ENCODE measurements at regions not wholly inside any gene's neighbourhood (a gene's known extent, or its start where the extent isn't known, plus 50 kb on each side); places are given as distances from the start of the nearest gene placed in this dataset.
"Not testable (repeated sequence)": the region's sequence is repeated elsewhere in the genome, so short reads cannot be mapped to it uniquely, and the experiment has no call there.

DNA sequence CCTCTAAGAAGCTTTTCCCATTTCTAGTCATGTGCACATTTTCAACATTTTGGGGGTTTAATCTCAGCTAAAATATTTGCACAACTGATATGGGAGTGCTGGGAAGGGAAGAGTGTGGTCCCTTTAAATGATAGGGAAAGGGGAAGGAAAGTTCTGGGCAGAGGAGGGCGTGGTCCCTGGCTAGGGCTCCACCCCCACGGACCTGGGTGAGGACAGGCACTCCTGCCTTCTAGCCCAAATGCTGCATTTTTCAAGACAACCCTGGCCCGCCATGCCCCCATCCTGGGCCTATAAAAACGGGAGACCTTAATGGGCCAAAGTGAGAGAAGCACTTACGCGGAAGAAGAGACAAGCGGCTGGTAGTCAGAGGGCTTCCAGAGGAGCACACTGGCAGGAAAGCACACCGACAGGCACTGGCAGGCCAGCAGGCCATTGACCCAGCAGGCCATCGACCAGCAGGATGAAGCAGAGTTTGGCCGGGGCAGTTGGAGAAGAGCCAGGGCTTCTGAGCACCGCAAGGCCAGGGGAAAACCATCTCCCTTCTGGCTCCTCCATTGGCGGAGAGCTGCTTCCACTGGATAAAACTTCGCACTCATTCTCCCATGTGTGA is 266.7 kb downstream of the SPRY2 start:
- DNase-seq (ENCODE audit: low spot score) = no peak

DNA sequence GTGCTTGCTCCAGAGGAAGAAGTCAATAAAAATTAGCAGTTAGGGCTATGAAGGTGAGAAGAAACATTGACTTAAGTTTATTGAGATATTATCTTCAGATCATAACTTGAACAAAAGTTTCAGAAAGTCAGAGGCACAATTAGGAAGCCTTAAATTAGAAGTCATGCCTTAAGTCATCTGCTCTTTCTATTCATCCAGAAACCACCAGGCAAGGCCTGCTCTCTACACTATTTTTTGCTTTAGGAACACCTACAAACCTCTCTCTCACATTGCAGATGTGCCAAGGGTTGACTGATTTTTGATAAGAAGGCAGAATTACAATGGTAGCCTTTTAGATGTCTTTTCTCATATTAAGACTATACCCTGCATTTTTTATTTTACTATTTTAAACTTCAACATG is 268.7 kb downstream of the SPRY2 start:
- DNase-seq (ENCODE audit: low spot score) = no peak

- DNase-seq (ENCODE audit: low spot score) = no peak
Observed at GRCh38 chr13:80070024-80070703, 270.8 kb downstream of the SPRY2 start.

DNA sequence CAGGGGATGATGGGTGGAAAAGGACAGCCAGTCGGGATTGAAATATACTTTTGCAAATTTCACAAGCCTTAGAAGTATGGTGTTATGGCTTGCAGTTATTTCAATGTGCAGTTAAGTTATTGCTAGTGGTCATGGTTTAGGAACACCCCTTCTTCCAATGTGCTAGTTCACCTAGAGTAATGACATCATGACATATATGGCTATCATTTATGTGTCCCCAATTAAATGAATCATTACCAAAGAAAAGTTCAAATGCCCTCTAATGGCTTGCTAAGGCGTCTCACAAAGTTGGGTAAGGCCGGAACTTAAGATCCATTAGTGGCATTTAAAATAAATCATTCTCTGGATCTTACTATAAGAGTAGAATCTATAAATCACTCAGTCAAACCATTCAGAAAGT is 271.6 kb downstream of the SPRY2 start:
- DNase-seq (ENCODE audit: low spot score) = no peak

GRCh38 chr13:80065996-80066395 is 274.9 kb downstream of the SPRY2 start:
- no peak for DNase-seq (ENCODE audit: low spot score)

GRCh38 chr13:80062416-80062815 is 278.5 kb downstream of the SPRY2 start:
- DNase-seq (ENCODE audit: low spot score) = not testable (repeated sequence)

DNA sequence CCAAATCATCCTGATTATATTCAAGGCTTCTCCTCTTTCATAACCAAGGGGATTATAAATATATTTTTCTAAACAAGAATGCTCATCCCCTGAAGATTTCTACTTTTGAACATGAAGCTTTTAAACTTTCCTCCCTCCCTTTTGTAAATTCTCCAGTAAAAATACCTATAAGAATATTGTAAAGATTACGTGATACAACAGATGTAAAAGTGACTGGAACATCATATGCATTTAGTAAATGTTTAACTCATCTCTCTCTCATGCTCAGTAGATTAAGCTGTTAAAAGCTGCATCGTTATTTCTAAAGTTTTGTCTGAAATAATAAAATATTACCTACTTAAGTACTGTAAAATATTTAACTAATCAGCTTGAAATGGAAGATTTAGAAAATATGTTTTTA is 281.1 kb downstream of the SPRY2 start:
- DNase-seq (ENCODE audit: low spot score) = no peak

DNA sequence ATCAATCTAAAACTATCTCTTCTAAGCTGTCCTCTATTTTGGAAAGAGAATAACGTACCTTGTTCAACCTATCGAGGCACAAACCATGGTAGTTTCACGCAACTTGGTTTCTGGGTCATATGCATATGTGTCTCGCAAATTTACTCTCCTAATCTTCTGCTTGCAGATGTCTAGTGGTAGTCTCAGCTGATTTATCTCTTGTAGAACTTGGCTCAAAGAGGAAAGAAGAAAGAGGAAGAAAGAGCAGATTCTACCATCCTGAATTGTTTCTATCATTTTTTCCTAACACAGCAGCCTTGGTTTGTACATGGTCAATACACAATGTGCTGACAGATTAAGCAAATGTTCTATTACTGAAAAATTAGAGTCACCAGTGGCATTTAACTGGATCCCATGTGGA is 282.3 kb downstream of the SPRY2 start:
- no peak for DNase-seq (ENCODE audit: low spot score)

GRCh38 chr13:80055847-80056246 is 285.1 kb downstream of the SPRY2 start:
- DNase-seq (ENCODE audit: low spot score) = no peak

DNA sequence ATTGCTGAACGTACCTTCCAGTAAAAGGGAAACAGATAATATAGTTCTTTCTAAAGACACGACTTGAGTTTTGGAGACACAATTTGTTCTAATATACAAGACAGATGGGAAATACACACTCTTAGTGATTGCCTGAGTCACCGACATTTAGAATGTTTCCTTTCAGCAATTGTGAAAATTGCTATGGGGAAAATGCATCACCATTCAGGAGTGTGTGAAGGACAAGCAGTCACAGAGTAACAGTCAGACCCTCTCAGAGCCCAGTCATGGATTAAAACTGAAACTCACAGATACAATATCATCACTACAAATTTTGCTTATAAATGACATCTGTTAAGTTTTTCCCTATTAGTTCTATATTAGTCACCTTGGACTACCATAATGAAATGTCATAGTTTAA is 286.1 kb downstream of the SPRY2 start:
- DNase-seq (ENCODE audit: low spot score) = no peak

- no peak for DNase-seq (ENCODE audit: low spot score)
Observed at GRCh38 chr13:80052286-80052685, 288.6 kb downstream of the SPRY2 start.

DNA sequence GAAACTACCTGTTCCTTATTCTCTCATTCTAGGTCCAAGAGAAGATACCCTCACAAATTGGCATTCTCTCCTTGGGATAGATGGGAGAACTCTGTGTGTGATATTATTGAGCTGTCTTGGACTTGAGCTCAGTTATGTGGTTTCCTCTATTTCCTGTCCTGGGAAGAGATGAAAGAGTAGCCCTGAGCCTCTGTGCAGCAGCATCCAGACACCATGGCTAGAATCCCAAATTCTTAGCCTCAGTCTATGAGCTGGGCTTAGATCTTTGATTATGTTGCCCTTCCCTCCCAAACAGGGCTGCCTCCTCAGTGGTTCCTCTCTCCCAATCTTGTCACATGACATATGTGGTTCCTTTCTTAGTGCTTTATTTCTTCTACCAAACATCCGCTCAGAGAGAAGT is 290.7 kb downstream of the SPRY2 start:
- no peak for DNase-seq (ENCODE audit: low spot score)

DNA sequence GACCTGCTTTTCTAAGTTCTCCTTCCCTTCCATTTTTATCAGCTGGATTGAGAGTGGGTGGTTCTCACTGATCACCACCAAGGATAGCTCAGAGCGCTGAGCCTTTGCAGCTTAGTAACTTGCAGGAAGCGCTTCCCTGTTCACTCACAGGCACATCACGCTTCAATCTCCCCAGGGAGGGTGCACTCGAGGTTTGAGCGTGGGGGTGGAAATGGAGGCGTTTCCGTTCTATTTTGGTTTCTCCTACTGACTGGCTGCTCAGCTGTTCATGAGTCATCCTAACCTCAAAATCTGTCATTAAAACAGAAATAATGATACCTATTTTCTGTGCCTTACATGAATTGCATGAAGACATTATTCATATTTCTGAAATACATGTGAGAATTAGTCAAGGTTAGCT is 292.1 kb downstream of the SPRY2 start:
- DNase-seq (ENCODE audit: low spot score) = no peak

DNA sequence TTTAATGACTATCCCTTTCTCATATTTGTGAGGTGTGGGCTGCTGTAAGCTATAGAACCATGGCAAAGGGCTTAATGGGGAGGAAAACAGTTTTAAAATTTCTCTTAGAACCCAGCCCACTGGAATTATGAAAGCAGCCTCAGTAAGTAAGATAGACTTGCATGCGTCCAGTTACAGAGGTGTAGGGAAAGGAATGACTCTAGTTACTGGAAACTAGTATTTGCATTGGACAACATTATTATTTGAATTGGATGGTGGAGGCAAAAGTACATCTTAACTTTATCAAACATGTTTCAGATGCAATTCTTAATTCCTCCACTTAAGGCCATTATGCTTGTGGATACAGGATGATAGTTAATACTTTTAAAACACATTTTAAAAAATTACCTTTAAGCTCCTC is 292.9 kb downstream of the SPRY2 start:
- DNase-seq (ENCODE audit: low spot score) = no peak

DNA sequence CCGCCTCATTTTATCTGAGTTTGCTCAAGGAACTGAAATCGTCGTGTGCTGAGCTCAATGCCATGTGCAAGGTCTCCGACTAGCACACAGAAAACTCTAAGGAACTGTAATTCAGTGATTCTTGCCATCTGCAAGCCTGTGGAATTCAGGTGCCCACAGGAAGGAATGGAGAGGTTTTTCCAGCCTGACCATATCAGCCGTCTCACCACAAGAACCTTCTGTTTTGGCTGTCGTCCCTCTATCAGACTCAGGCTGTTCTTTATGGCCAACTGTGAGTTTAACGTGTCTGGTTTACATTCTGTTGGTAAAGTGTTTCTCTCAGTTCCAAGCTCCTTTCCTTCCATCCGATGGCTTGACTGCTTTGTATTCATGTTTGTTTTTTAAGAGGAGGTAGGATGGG is 293.5 kb downstream of the SPRY2 start:
- no peak for DNase-seq (ENCODE audit: low spot score)

GRCh38 chr13:80040981-80041317 is 300.0 kb downstream of the SPRY2 start:
- DNase-seq (ENCODE audit: low spot score) = no peak

DNA sequence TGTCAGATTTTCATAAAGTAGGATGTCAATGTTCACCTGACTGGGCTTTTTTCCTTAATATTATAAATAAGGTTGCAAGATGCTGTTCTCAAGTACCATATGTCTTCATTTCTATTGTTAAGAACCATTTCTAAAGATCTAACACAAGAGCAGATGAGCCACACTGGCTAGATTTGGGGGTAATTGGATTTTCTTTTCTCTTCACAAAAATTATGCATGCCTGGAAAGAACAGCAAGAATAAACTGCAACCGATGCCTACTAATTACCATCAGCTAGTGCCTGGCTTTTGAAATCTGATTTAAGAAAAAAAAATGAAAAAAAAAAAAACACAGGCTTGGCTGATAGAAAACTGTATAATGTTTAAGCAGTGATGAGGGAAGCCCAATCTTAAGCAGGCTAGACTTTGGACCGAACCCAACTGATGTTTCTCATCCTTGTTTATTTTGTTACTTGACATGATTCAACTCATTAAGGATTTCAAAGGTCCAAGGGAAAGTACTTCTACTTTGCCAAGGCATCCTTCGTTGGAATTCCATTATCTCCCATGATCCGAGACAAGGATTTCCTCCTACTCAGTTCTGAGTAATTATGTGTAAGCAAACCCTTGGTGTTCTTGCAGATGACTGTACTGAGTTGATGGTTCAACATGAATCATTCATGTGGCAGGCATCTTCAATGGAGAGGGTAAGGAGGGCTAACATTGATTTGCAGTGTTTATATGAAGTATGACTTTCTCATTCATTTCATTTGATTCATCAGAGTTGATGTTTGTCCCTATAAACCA is 300.5 kb downstream of the SPRY2 start:
- peak; percentile 83 for DNase-seq (ENCODE audit: low spot score)

DNA sequence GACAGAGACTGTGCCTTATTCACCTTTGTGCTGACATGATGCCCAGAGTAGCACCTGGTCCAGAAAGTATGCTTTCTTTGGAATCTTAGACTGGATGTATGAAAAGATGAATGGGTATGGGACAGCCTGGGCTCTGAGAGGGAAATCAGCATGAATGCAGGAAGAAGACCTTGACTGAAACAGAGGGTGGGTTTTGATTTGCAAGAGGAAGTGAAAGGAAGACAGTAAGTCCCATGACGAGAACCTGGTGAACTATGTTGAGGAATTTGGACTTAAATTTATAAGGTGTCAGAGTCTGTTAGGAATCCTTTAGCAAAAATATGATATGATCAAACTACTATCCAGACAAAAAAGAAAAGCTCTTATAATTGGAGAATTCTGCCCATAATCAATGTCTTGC is 301.9 kb downstream of the SPRY2 start:
- DNase-seq (ENCODE audit: low spot score) = no peak

GRCh38 chr13:80038371-80038770 is 302.6 kb downstream of the SPRY2 start:
- no peak for DNase-seq (ENCODE audit: low spot score)

DNA sequence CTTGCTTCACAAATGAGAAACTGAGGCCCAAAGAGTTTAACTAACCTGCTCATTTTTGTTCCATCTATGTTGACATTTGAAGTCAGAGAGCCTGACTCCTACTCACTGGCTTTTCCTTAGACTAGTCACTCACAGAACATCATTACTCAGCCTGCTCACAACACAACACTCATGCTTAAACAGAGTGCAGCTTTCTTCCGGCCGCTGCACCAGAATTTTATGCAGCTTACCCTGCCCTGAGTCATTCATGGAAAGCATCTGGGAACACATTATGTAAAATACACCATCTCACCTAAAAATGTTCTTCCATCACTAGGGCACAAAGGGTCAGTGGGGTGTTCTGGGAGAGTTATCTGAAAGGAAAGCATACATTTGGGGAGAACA is 303.4 kb downstream of the SPRY2 start:
- no peak for DNase-seq (ENCODE audit: low spot score)

DNA sequence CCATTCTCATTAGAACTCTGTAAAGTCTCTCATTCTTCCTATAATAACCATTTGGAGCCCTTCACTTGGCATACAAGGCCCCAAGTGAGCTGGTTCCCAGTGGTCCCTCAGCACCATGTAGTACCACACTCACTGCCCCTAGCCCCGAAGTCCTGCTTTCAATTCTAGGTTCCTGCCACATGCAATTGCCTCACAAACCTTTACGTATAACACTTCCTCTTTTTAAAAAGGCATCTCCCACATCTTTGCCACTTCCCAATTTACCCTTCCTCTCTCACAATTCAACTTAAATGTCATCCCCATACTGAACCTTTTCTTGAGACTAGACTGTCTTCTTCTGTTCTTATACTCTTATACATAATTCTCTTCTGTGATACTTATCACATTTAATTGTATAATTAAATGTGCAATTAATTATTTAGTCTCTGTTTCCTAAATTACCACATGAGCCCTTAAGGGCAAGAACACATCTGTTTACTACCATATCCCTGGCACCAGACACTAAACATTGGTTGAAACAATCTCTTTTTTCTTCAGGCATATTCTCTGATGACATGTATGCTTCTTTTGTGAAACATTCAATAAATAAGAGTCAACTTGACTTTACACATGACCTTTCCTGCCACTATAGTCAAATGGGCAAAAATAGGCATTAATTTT is 304.0 kb downstream of the SPRY2 start:
- DNase-seq (ENCODE audit: low spot score) = no peak

- DNase-seq (ENCODE audit: low spot score) = no peak
Observed at GRCh38 chr13:80035096-80035495, 305.8 kb downstream of the SPRY2 start.

DNA sequence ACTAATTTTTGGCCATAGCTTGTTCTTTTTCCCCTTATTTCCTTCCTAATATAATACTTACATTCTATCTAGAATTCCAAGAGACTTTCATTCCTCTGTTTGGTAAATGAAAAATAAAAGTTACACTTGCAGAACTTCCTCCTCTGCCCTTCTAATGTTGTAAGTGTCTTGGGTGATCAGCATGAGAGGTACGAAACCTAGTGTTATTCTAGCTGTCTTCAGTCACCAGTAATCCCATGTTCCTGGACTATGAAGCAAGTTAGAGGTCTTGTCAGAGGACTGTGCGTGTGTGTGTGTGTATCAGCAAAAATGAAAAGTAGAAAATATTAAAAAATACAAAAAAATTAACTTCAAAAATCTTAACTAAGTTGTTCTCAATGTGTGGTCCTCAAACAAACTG is 307.0 kb downstream of the SPRY2 start:
- DNase-seq (ENCODE audit: low spot score) = no peak
